ENCODE measurements at regions not wholly inside any gene's neighbourhood (a gene's known extent, or its start where the extent isn't known, plus 50 kb on each side); places are given as distances from the start of the nearest gene placed in this dataset.

DNA sequence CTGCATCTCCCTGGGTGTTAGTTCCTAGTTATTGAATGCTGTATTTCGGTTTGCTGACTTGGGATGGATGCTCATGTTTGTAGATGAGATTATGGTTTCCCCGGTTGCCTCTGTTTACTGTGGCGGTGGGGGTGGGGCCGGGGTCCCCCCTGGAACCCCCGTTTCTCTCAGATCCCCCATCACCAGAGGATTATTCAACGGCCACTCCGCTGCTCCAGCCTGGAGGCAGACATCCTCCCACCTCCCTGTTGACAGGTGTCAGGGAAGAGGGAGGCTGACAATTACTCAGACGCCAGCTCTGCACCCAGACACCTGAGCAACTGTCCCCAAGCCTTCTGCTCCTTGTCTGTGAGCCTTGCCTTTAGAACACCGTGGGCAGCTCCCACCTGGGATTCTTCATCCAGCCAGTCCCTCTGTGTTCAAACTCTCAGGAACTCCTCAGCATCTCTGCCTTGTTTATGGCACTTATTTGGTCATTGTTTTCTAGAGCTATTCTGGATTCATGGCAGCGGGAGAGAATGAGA lies 95.9 kb upstream of the PRR20G start:
- H3K79me2 ChIP-seq (ENCODE audit: insufficient read depth, low read length) = no peaks in the 10 kb centered on the region
- no peak overlapping the region for H2BK20ac ChIP-seq (ENCODE audit: low read depth, low read length, poor library complexity, severe bottlenecking)
- no peak overlapping the region for H2BK15ac ChIP-seq (ENCODE audit: low read depth, low read length)
- H2AK5ac ChIP-seq (ENCODE audit: insufficient read length, low read length) = no peak overlapping the region
- no peaks in the 10 kb centered on the region for H3K27me3 ChIP-seq (ENCODE audit: insufficient read depth, low read length)
- no peak overlapping the region for H3K23ac ChIP-seq (ENCODE audit: insufficient read length, low read depth, low read length)
- TF ChIP-seq CTCF (conservative IDR thresholded peaks at IDR 0.05) = no peak
- H3K18ac ChIP-seq (ENCODE audit: insufficient read length, low read depth, low read length) = no peak overlapping the region
- no peak overlapping the region for H4K91ac ChIP-seq (ENCODE audit: insufficient read length, low read depth, low read length)
- H3K4me3 Mint-ChIP-seq = no peak overlapping the region
- H2BK5ac ChIP-seq (ENCODE audit: insufficient read length, low read length) = no peak overlapping the region
- no peak overlapping the region; a peak in 1 of 7 replicates for H3K27ac Mint-ChIP-seq
- H2BK120ac ChIP-seq (ENCODE audit: low read depth, low read length, poor library complexity, severe bottlenecking) = no peak overlapping the region
- no peak overlapping the region for H3T11ph ChIP-seq (ENCODE audit: low read length)
- no peak overlapping the region for H3K4ac ChIP-seq (ENCODE audit: low read depth, low read length)
- H4K20me1 ChIP-seq (ENCODE audit: control insufficient read depth, insufficient read depth, insufficient read length) = no peaks in the 10 kb centered on the region
- no CpG with 5 or more reads among the region's 10 CpGs for WGBS (ENCODE audit: extremely low coverage, insufficient read length, low lambda C conversion rate)
- H4K5ac ChIP-seq (ENCODE audit: insufficient read length, low read depth, low read length) = no peak overlapping the region
- no peaks in the 10 kb centered on the region for H3K23me2 ChIP-seq (ENCODE audit: insufficient read length, low read depth, low read length, poor library complexity, severe bottlenecking)
- no peaks in the 10 kb centered on the region for H3K4me1 ChIP-seq (ENCODE audit: insufficient read depth, low read length)
- H3K9me3 ChIP-seq (ENCODE audit: control insufficient read depth, low read depth, low read length) = no peaks in the 10 kb centered on the region
- H3K9ac ChIP-seq (ENCODE audit: extremely low read depth, insufficient read length, low read length) = no peak overlapping the region
- H3K27me3 Mint-ChIP-seq (ENCODE audit: low read depth) = peaks cover 11% of the 10 kb centered on the region
- peaks cover 0 to 4% of the 10 kb centered on the region in 2 experiments; a peak in 2 of 4 replicates for H3K4me1 Mint-ChIP-seq
- no peak overlapping the region for H4K8ac ChIP-seq (replicated peaks; ENCODE audit: insufficient read length, low read depth, low read length)
- DNase-seq = no peak
- no peaks in the 10 kb centered on the region for H3K79me1 ChIP-seq (ENCODE audit: insufficient read depth, low read depth, low read length, poor library complexity, severe bottlenecking)
- H3K4me2 ChIP-seq (ENCODE audit: insufficient read depth, insufficient read length, low read length) = no peak overlapping the region
- no peak overlapping the region for H2AFZ ChIP-seq (ENCODE audit: low read length)
- H3K56ac ChIP-seq (ENCODE audit: insufficient read length, low read depth, low read length) = no peak overlapping the region
- H3K9me3 Mint-ChIP-seq = peaks cover 5 to 10% of the 10 kb centered on the region in 2 experiments; a peak in 2 of 5 replicates
- H3K14ac ChIP-seq (ENCODE audit: insufficient read depth, low read length) = no peak overlapping the region
- H3K36me3 Mint-ChIP-seq (ENCODE audit: insufficient read depth in 1 of 3, low read depth in 3 of 3) = no peaks in the 10 kb centered on the region; a peak in 2 of 7 replicates
- H2BK12ac ChIP-seq (ENCODE audit: insufficient read length, low read depth, low read length) = no peak overlapping the region
- H3K27ac ChIP-seq (ENCODE audit: insufficient read length, low read depth, low read length) = no peak overlapping the region
